Epithelial cell of proximal tubule (primary cell): ENCODE measurements at regions not wholly inside any gene's neighbourhood (a gene's known extent, or its start where the extent isn't known, plus 50 kb on each side); places are given as distances from the start of the nearest gene placed in this dataset.

Experiments used
- DNase-seq: peaks from one replicate; pipeline ENCODE4 v3.0.0-alpha.2; 2011; ENCODE audit warnings: low read depth
- H3K4me3 ChIP-seq: 2 replicates; pipeline ENCODE4 v1.5.1; 2011; ENCODE audit warnings: low read depth, mild to moderate bottlenecking, low read length
- CTCF ChIP-seq: conservative IDR thresholded peaks from 2 replicates; pipeline ENCODE4 v1.5.1; 2012; ENCODE audit warnings: low read depth, mild to moderate bottlenecking, low read length

- TF ChIP-seq CTCF, result no peak
- no peak overlapping the region for H3K4me3 ChIP-seq
- DNase-seq, result no peak
These were observed 73.6 kb upstream of the IGFBP5 start for GRCh38 chr2:216768908-216769411.

- H3K4me3 ChIP-seq, result no peak overlapping the region
- DNase-seq, result no peak
- no peak for TF ChIP-seq CTCF
These were observed 70.5 kb upstream of the IGFBP5 start for GRCh38 chr2:216765761-216766262.

GRCh38 chr2:216763396-216763795, 68.0 kb upstream of the IGFBP5 start:
- TF ChIP-seq CTCF, result no peak
- no peak for DNase-seq
- no peak overlapping the region for H3K4me3 ChIP-seq

- DNase-seq, result no peak
- no peak for TF ChIP-seq CTCF
- no peak overlapping the region for H3K4me3 ChIP-seq
These were observed 66.5 kb upstream of the IGFBP5 start for GRCh38 chr2:216761809-216762208.

GRCh38 chr2:216761133-216761532, 65.8 kb upstream of the IGFBP5 start:
- DNase-seq, result no peak
- TF ChIP-seq CTCF, result no peak
- H3K4me3 ChIP-seq, result no peak overlapping the region

GRCh38 chr2:216758256-216759155, 63.2 kb upstream of the IGFBP5 start:
- no peak for TF ChIP-seq CTCF
- no peak for DNase-seq
- H3K4me3 ChIP-seq, result no peak overlapping the region
